Activated naive CD8-positive, alpha-beta T cell treated with anti-CD3 and anti-CD28 coated beads, Interleukin-2, amount 10 ng/mL, durations not matched to agents 7 days and 5 days (primary cell): ENCODE measurements at regions not wholly inside any gene's neighbourhood (a gene's known extent, or its start where the extent isn't known, plus 50 kb on each side); places are given as distances from the start of the nearest gene placed in this dataset.

Experiments
- ATAC-seq: fragments of 150-1000 bp; cut with Tn5 transposase; one replicate; pipeline ENCODE4 v1.10.0; 2021; ENCODE audit warnings: low read depth, moderate library complexity
- POLR2A ChIA-PET: fragments of 350-600 bp; sonication (Branson Sonifier 250); formaldehyde crosslinking; loops from one replicate; lab custom pipeline; 2021; ENCODE audit warnings: antibody characterized with exemption; lab: Charles Lee
- DNase-seq: peaks from one replicate; pipeline ENCODE4 v3.0.0; 2021
- H3K27ac Mint-ChIP-seq: one replicate; pipeline ENCODE4 v1.8.0; 2022; ENCODE audit warnings: mild to moderate bottlenecking, mixed read lengths
- H3K27me3 Mint-ChIP-seq: one replicate; pipeline ENCODE4 v1.8.0; 2022; ENCODE audit warnings: mild to moderate bottlenecking, moderate library complexity, mixed read lengths
- H3K36me3 Mint-ChIP-seq: one replicate; pipeline ENCODE4 v1.8.0; 2021; ENCODE audit warnings: mild to moderate bottlenecking, mixed read lengths
- H3K4me1 Mint-ChIP-seq: one replicate; pipeline ENCODE4 v1.8.0; 2021; ENCODE audit warnings: mixed read lengths
- H3K4me3 Mint-ChIP-seq: one replicate; pipeline ENCODE4 v1.8.0; 2022; ENCODE audit warnings: mild to moderate bottlenecking, moderate library complexity, mixed read lengths
- H3K9me3 Mint-ChIP-seq: one replicate; pipeline ENCODE4 v1.8.0; 2021; ENCODE audit warnings: mixed read lengths

GRCh38 chr5:135126688-135127438, 92.8 kb upstream of the PITX1 start:
- ATAC-seq (no peak), DNase-seq (no peak)
- Mint-ChIP-seq H3K27ac (no peak overlapping the region), H3K9me3 (no peaks in the 10 kb centered on the region), H3K4me1 (peaks cover 3% of the 10 kb centered on the region), H3K36me3 (no peaks in the 10 kb centered on the region), H3K27me3 (peaks cover 9% of the 10 kb centered on the region), H3K4me3 (no peak overlapping the region)
- POLR2A ChIA-PET: no interaction called here

DNA sequence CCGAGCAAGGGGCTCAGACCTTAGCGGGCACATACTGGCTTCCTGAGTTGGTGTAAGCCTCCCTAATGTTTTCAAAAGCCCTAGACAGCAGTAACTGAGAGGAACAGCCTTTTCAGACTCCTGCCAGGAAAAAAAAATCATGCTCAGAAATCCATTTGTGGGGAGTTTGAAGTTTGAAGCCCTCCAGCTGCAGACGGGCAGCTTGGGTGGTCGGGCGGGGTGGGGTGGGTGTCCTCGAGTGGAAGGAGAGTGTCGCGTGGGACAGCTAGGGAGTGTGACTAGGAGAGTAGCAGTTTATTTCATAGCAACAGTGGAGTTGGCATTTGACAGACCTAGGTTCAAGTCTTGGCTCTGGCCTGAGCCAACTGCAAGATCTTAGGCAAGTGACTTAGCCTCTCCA, 90.7 kb upstream of the PITX1 start:
- Mint-ChIP-seq H3K27ac (no peak overlapping the region), H3K27me3 (peaks cover 7% of the 10 kb centered on the region), H3K4me1 (peaks cover 3% of the 10 kb centered on the region), H3K4me3 (no peak overlapping the region), H3K9me3 (no peaks in the 10 kb centered on the region), H3K36me3 (no peaks in the 10 kb centered on the region)
- no peak for DNase-seq
- ATAC-seq: no peak
- POLR2A ChIA-PET: no interaction called here

DNA sequence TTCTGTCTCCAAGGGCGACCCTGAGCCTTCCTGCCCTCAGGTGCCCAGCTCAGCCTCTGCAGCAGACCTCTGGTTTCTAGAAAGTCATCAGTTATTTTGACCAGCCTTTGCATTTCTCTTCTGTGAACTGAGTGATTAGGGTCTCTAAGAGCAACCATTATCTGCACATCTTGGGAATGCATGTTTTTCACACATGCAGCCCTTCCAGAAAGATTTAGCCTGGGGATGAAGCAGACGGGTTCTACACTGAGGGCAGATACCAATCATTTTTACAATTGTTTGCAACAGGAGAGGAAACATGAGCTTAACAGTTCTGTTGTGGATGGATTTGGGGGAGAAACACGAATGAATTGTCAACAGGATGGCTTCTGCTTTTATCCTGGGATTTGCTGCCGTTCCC, 90.1 kb upstream of the PITX1 start:
- Mint-ChIP-seq H3K9me3 (no peaks in the 10 kb centered on the region), H3K4me3 (no peak overlapping the region), H3K36me3 (no peaks in the 10 kb centered on the region), H3K27ac (no peak overlapping the region), H3K27me3 (peaks cover 5% of the 10 kb centered on the region), H3K4me1 (no peaks in the 10 kb centered on the region)
- DNase-seq (no peak), ATAC-seq (no peak)
- POLR2A ChIA-PET: no interaction called here

GRCh38 chr5:135122797-135123196, 88.8 kb upstream of the PITX1 start:
- Mint-ChIP-seq H3K9me3 (no peaks in the 10 kb centered on the region), H3K4me3 (no peak overlapping the region), H3K4me1 (no peaks in the 10 kb centered on the region), H3K36me3 (no peaks in the 10 kb centered on the region), H3K27ac (no peak overlapping the region), H3K27me3 (peaks cover 5% of the 10 kb centered on the region)
- POLR2A ChIA-PET: no interaction called here
- ATAC-seq (no peak), DNase-seq (no peak)

DNA sequence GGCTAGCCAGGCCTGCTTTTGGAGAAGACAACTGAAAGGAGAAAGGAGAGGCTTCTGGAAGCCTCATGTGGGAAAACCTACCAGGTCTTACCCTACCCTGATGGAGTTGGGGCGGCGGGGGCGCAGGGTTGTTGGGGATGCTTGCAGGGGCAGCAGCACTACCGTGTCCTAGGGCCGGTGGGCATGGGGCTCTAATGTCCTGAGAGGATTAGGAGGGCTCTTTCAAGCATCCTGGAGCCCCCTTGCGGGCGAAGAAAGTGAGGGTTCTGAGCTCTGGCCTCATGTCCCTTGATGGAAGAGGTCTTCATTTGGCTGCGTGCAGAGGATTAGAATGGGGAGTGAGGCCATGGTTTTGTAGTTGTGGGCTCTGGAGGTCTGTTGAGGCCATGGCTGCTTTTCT, 86.9 kb upstream of the PITX1 start:
- Mint-ChIP-seq H3K4me1 (no peaks in the 10 kb centered on the region), H3K27me3 (peaks cover 5% of the 10 kb centered on the region), H3K9me3 (no peaks in the 10 kb centered on the region), H3K4me3 (no peak overlapping the region), H3K36me3 (no peaks in the 10 kb centered on the region), H3K27ac (no peak overlapping the region)
- ATAC-seq (no peak), DNase-seq (no peak)
- POLR2A ChIA-PET: no interaction called here

- Mint-ChIP-seq H3K4me1 (no peaks in the 10 kb centered on the region), H3K27me3 (peaks cover 5% of the 10 kb centered on the region), H3K27ac (no peak overlapping the region), H3K4me3 (no peak overlapping the region), H3K9me3 (no peaks in the 10 kb centered on the region), H3K36me3 (no peaks in the 10 kb centered on the region)
- POLR2A ChIA-PET: no interaction called here
- no peak for ATAC-seq
- no peak for DNase-seq
Measured at GRCh38 chr5:135119481-135119880, 85.5 kb upstream of the PITX1 start.

DNA sequence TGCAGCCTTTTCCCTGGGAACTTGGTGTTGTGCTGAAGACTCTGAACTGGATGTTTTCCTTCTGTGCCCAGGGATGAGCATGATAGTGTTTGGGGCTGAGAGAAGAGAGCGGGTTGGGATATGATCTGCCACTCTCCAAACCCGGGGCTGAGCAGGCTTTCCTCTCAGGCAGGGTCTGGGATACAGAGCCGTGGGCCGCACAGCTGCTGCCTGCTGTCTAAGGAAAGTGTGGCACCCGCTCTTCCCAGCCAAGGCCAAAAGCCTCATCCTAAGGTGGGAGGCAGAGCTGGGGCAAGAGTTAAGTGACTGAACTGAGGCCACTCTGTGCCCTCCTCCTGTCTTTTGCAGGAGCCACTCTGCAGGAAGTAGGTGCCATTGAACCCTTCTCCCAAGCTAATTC, 83.6 kb upstream of the PITX1 start:
- Mint-ChIP-seq H3K36me3 (no peaks in the 10 kb centered on the region), H3K4me1 (no peaks in the 10 kb centered on the region), H3K27ac (no peak overlapping the region), H3K27me3 (peaks cover 2% of the 10 kb centered on the region), H3K9me3 (no peaks in the 10 kb centered on the region), H3K4me3 (no peak overlapping the region)
- POLR2A ChIA-PET: no interaction called here
- ATAC-seq: no peak
- no peak for DNase-seq

DNA sequence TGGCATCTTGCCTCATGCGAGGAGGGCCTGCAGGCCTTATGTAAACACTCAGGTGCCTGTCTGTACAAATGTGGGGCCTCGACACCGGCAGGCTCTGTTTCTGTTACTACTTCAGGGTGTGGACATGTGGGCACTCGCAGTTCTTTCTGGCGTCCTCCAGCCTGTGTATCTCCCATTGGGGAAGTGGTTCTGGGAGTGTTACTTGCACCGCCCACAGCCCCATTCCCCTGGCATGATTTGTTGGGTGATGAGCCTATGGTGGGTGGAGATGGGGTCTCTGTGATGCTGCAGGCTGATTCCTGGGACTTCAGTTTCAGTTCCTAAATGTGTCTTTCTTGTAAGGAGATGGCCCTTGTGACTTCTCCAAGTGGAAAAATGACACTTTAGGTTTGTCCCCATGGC, 82.1 kb upstream of the PITX1 start:
- Mint-ChIP-seq H3K27me3 (peaks cover 2% of the 10 kb centered on the region), H3K4me1 (no peaks in the 10 kb centered on the region), H3K27ac (no peak overlapping the region), H3K9me3 (no peaks in the 10 kb centered on the region), H3K4me3 (no peak overlapping the region), H3K36me3 (no peaks in the 10 kb centered on the region)
- DNase-seq (no peak), ATAC-seq (no peak)
- POLR2A ChIA-PET: no interaction called here

DNA sequence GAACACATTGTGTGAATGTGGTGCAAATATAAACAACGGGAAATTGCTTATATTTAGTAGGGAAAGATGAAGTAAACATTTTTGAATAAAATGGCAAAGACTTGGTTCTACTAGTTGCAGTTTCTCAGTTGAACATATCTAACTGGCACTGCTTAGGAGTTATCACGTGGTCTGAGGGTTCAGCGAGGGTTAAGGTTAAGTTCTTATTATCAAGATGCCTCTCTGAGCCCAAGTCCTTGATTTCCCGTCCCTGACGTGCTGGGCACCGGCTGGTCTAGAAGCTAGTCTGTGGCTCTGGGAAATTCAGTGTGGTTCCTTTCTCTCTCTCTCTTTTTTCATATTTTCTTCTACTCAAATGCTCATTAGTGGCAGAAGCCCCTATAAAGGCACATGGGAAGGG, 81.6 kb upstream of the PITX1 start:
- DNase-seq: no peak
- no peaks in the 10 kb centered on the region for H3K9me3 Mint-ChIP-seq
- no peaks in the 10 kb centered on the region for H3K27me3 Mint-ChIP-seq
- no peak overlapping the region for H3K27ac Mint-ChIP-seq
- no peaks in the 10 kb centered on the region for H3K36me3 Mint-ChIP-seq
- H3K4me3 Mint-ChIP-seq: no peak overlapping the region
- no peak for ATAC-seq
- no peaks in the 10 kb centered on the region for H3K4me1 Mint-ChIP-seq
- POLR2A ChIA-PET: no interaction called here

- H3K27ac Mint-ChIP-seq: no peak overlapping the region
- POLR2A ChIA-PET: no interaction called here
- ATAC-seq: no peak
- no peak for DNase-seq
- no peak overlapping the region for H3K4me3 Mint-ChIP-seq
- no peaks in the 10 kb centered on the region for H3K27me3 Mint-ChIP-seq
- no peaks in the 10 kb centered on the region for H3K4me1 Mint-ChIP-seq
- H3K9me3 Mint-ChIP-seq: no peaks in the 10 kb centered on the region
- H3K36me3 Mint-ChIP-seq: no peaks in the 10 kb centered on the region
Measured at GRCh38 chr5:135114759-135115158, 80.7 kb upstream of the PITX1 start.

- ATAC-seq: no peak
- H3K9me3 Mint-ChIP-seq: no peaks in the 10 kb centered on the region
- H3K36me3 Mint-ChIP-seq: no peaks in the 10 kb centered on the region
- no peak for DNase-seq
- POLR2A ChIA-PET: no interaction called here
- H3K4me3 Mint-ChIP-seq: no peak overlapping the region
- no peaks in the 10 kb centered on the region for H3K27me3 Mint-ChIP-seq
- no peak overlapping the region for H3K27ac Mint-ChIP-seq
- H3K4me1 Mint-ChIP-seq: no peaks in the 10 kb centered on the region
Measured at GRCh38 chr5:135112008-135112725, 78.1 kb upstream of the PITX1 start.

DNA sequence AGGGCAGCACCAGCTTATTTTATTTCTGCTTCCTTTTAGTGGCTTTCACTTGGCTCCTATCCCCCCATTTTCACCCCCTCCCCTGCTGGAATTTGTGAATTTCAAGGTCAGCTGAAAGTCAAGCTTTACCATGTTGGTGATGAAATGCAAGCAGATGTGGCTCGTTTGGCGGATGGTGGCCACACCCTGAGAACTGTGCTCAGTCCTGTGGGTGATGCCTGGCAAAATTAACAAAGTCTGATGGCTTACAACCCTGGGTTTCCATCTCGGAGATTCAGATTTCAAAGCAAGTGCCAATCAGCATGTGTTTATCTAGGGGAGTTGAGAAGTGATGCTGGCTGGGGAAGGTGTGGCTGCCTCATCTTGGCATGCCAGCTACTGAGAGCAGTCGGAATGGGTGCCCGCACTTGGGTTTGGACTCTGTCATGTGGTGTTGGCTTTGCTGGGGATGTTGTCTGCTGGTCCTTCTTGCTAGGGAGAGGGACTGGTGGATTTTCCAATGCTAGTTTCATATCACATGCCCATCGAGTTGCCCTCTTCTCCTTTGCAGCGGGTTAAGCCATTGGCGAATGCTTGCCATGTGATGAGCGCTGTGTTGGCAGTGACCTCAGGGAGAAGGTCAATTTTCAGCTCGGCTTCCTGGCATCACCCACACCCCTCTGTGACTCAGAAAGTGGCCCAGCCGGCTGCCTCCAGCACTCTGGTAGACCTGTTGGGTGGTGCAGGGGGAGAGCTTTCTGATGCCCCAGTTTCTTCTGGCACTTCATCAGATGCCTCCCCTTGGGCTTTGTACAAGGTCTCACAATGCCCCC, 77.0 kb upstream of the PITX1 start:
- Mint-ChIP-seq H3K27ac (no peak overlapping the region), H3K36me3 (no peaks in the 10 kb centered on the region), H3K4me1 (no peaks in the 10 kb centered on the region), H3K4me3 (no peak overlapping the region), H3K9me3 (no peaks in the 10 kb centered on the region), H3K27me3 (peaks cover 2% of the 10 kb centered on the region)
- POLR2A ChIA-PET: no interaction called here
- ATAC-seq (no peak), DNase-seq (no peak)

- no peak overlapping the region for H3K4me3 Mint-ChIP-seq
- DNase-seq (no peak), ATAC-seq (no peak)
- peaks cover 2% of the 10 kb centered on the region for H3K27me3 Mint-ChIP-seq
- no peaks in the 10 kb centered on the region for H3K36me3 Mint-ChIP-seq
- H3K4me1 Mint-ChIP-seq: no peaks in the 10 kb centered on the region
- POLR2A ChIA-PET: no interaction called here
- H3K27ac Mint-ChIP-seq: no peak overlapping the region
- H3K9me3 Mint-ChIP-seq: no peaks in the 10 kb centered on the region
Measured at GRCh38 chr5:135108992-135109391, 75.0 kb upstream of the PITX1 start.

- Mint-ChIP-seq H3K27ac (no peak overlapping the region), H3K9me3 (no peaks in the 10 kb centered on the region), H3K36me3 (no peaks in the 10 kb centered on the region), H3K4me3 (no peak overlapping the region), H3K4me1 (no peaks in the 10 kb centered on the region), H3K27me3 (peaks cover 2% of the 10 kb centered on the region)
- ATAC-seq (no peak), DNase-seq (no peak)
- POLR2A ChIA-PET: no interaction called here
Measured at GRCh38 chr5:135108569-135108968, 74.5 kb upstream of the PITX1 start.
